Astrocyte (in vitro differentiated cells and primary cell): ENCODE measurements at regions not wholly inside any gene's neighbourhood (a gene's known extent, or its start where the extent isn't known, plus 50 kb on each side); places are given as distances from the start of the nearest gene placed in this dataset.

Experiments
- DNase-seq: peaks from one replicate; pipeline ENCODE4 v3.0.0-alpha.2; 2010; ENCODE audit warnings: low read depth
- FAIRE-seq: peaks from 2 replicates; lab custom pipeline; 2011; peaks lifted over from hg19 to GRCh38; lab: Jason Lieb, UNC
- H2AFZ ChIP-seq: 2 replicates; pipeline ENCODE4 v1.6.0; 2012; ENCODE audit warnings: low read depth, low read length, inconsistent platforms
- H3K27ac ChIP-seq: 2 replicates; pipeline ENCODE4 v1.5.1; 2011; ENCODE audit warnings: low read depth, low read length, inconsistent platforms
- H3K27me3 ChIP-seq: 2 replicates; pipeline ENCODE4 v1.6.0; 2011; ENCODE audit warnings: low read length, inconsistent platforms; ENCODE audit not compliant: insufficient read depth
- H3K36me3 ChIP-seq: 2 replicates; pipeline ENCODE4 v1.5.1; 2011; ENCODE audit warnings: low read length, inconsistent platforms; ENCODE audit not compliant: insufficient read depth
- H3K4me1 ChIP-seq: 2 replicates; pipeline ENCODE4 v1.5.1; 2011; ENCODE audit warnings: low read length, inconsistent platforms; ENCODE audit not compliant: insufficient read depth
- H3K4me2 ChIP-seq: 2 replicates; pipeline ENCODE4 v1.6.0; 2012; ENCODE audit warnings: low read length, inconsistent platforms
- H3K4me3 ChIP-seq: 2 replicates; pipeline ENCODE4 v1.5.1; 2011; ENCODE audit warnings: low read depth, mild to moderate bottlenecking, low read length, inconsistent platforms; ENCODE audit not compliant: insufficient read depth
- H3K79me2 ChIP-seq: 2 replicates; pipeline ENCODE4 v1.6.0; 2012; ENCODE audit warnings: mild to moderate bottlenecking, low read length, inconsistent platforms; ENCODE audit not compliant: insufficient read depth
- H3K9ac ChIP-seq: 2 replicates; pipeline ENCODE4 v1.6.0; 2012; ENCODE audit warnings: mild to moderate bottlenecking, low read length, inconsistent platforms
- H3K9me3 ChIP-seq: 2 replicates; pipeline ENCODE4 v1.5.1; 2012; ENCODE audit warnings: low read depth, mild to moderate bottlenecking, low read length, inconsistent platforms; ENCODE audit not compliant: insufficient read depth
- H4K20me1 ChIP-seq: 2 replicates; pipeline ENCODE4 v1.6.0; 2012; ENCODE audit warnings: low read length, inconsistent platforms; ENCODE audit not compliant: insufficient read depth
- H3K27ac Mint-ChIP-seq: one replicate; pipeline ENCODE4 v1.8.0; 2021; ENCODE audit warnings: mild to moderate bottlenecking, mixed read lengths; ENCODE audit not compliant: unreplicated experiment
- H3K27me3 Mint-ChIP-seq: one replicate; pipeline ENCODE4 v1.8.0; 2021; ENCODE audit warnings: low read depth, mixed read lengths; ENCODE audit not compliant: unreplicated experiment
- H3K36me3 Mint-ChIP-seq: one replicate; pipeline ENCODE4 v1.8.0; 2021; ENCODE audit warnings: low read depth, mixed read lengths; ENCODE audit not compliant: unreplicated experiment
- H3K4me1 Mint-ChIP-seq: one replicate; pipeline ENCODE4 v1.8.0; 2021; ENCODE audit warnings: low read depth, mixed read lengths; ENCODE audit not compliant: unreplicated experiment
- H3K4me3 Mint-ChIP-seq: one replicate; pipeline ENCODE4 v1.8.0; 2021; ENCODE audit warnings: mild to moderate bottlenecking, moderate library complexity, mixed read lengths; ENCODE audit not compliant: unreplicated experiment
- H3K9me3 Mint-ChIP-seq: one replicate; pipeline ENCODE4 v1.8.0; 2021; ENCODE audit warnings: mild to moderate bottlenecking, mixed read lengths; ENCODE audit not compliant: unreplicated experiment
- CTCF ChIP-seq: IDR thresholded peaks from 2 replicates; pipeline ENCODE4 v1.5.1; 2011; ENCODE audit warnings: low read depth, mild to moderate bottlenecking, inconsistent platforms, low read length, moderate library complexity; ENCODE audit not compliant: insufficient read depth
- EZH2 ChIP-seq: IDR thresholded peaks from 2 replicates; pipeline ENCODE4 v1.6.1; 2012; ENCODE audit warnings: mild to moderate bottlenecking, low read length, inconsistent platforms; ENCODE audit not compliant: insufficient read depth

DNA sequence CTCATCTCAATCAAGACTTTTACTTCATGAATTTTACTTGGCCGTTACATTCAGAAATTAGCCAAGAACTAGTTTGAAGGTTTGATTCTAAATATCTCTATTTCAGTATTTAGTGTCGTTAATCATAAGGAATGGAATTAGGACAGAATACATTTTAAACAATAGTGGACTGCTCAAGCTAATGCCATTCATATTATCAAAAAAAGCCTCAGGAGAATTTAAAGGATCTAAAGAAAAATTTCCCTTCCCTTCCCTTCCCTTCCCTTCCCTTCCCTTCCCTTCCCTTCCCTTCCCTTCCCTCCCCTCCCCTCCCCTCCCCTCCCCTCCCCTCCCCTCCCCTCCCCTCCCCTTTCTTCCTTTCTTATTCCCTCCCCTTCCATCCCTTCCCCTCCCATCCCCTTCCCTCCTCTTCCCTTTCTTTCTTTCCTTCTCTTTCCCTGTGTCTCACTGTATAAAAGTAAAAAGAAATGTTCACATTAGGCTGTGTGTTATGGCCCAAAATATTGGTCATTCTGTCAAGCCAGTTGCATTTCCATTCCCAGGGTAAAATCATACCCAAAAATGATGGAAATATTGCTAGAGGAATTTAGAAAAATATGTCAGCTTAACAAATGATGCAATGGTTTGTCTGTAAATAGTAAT lies 717.8 kb downstream of the LUZP2 start:
- Histone ChIP-seq H4K20me1 (no peaks in the 10 kb centered on the region), H3K4me3 (no peak overlapping the region), H3K79me2 (no peaks in the 10 kb centered on the region), H3K9ac (no peak overlapping the region), H3K27ac (no peak overlapping the region), H3K36me3 (no peaks in the 10 kb centered on the region), H2AFZ (no peak overlapping the region), H3K27me3 (no peaks in the 10 kb centered on the region), H3K9me3 (no peaks in the 10 kb centered on the region), H3K4me2 (no peak overlapping the region), H3K4me1 (no peaks in the 10 kb centered on the region)
- no peaks in the 10 kb centered on the region for H3K36me3 Mint-ChIP-seq
- no peaks in the 10 kb centered on the region for H3K9me3 Mint-ChIP-seq
- H3K4me1 Mint-ChIP-seq = no peaks in the 10 kb centered on the region
- TF ChIP-seq CTCF (no peak), EZH2 (no peak)
- no peak overlapping the region for H3K4me3 Mint-ChIP-seq
- DNase-seq (no peak), FAIRE-seq (no peak)
- no peak overlapping the region for H3K27ac Mint-ChIP-seq
- H3K27me3 Mint-ChIP-seq = no peaks in the 10 kb centered on the region

DNA sequence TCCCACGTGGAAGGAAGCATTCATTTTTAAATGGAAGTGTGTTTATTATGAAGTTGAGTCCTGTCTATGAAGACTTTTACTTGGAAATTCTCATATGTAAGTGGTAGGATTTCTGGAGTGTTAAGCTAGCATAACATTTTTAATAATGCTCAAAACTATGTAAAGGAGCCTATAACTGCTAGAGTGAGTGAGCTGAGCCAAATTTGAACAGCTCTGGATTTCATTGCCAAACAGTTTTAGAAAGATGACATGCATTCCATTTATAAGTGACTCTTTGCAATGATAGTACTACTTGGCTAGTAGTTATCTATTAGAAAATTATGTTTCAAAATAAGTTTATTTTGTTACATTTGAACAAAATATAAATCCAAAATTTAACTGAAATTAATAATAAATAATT lies 721.2 kb downstream of the LUZP2 start:
- DNase-seq (no peak), FAIRE-seq (no peak)
- Histone ChIP-seq H3K9me3 (no peaks in the 10 kb centered on the region), H3K27ac (no peak overlapping the region), H3K27me3 (no peaks in the 10 kb centered on the region), H3K4me3 (no peak overlapping the region), H3K4me1 (no peaks in the 10 kb centered on the region), H3K36me3 (no peaks in the 10 kb centered on the region), H2AFZ (no peak overlapping the region), H3K4me2 (no peak overlapping the region), H4K20me1 (no peaks in the 10 kb centered on the region), H3K9ac (no peak overlapping the region), H3K79me2 (no peaks in the 10 kb centered on the region)
- Mint-ChIP-seq H3K27ac (no peak overlapping the region), H3K4me3 (no peak overlapping the region), H3K27me3 (no peaks in the 10 kb centered on the region), H3K9me3 (no peaks in the 10 kb centered on the region), H3K4me1 (no peaks in the 10 kb centered on the region), H3K36me3 (no peaks in the 10 kb centered on the region)
- TF ChIP-seq EZH2 (no peak), CTCF (no peak)

DNA sequence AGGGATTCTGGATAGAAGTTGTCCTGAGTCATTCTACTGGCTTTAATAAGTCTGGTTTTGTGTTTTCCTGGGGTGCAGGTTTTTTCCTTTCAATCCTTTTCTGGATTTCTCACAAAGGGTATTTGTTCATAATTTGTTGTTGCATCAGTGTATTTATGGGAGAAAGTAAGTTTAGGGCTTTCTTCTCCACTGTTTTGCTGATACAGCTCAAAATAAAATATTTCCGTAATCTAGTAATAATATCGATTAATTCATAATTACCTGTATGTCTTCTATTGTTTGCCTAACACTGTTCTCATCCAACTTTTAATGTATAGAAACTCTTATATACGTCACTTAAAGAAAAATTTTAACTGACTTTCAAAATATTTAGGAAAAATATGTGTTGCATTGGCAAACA lies 728.2 kb downstream of the LUZP2 start:
- Mint-ChIP-seq H3K4me3 (no peak overlapping the region), H3K9me3 (no peaks in the 10 kb centered on the region), H3K27me3 (no peaks in the 10 kb centered on the region), H3K27ac (no peak overlapping the region), H3K4me1 (no peaks in the 10 kb centered on the region), H3K36me3 (no peaks in the 10 kb centered on the region)
- Histone ChIP-seq H4K20me1 (no peaks in the 10 kb centered on the region), H3K9ac (no peak overlapping the region), H3K4me3 (no peak overlapping the region), H3K4me2 (no peak overlapping the region), H3K27ac (no peak overlapping the region), H3K27me3 (no peaks in the 10 kb centered on the region), H3K36me3 (no peaks in the 10 kb centered on the region), H3K4me1 (no peaks in the 10 kb centered on the region), H2AFZ (no peak overlapping the region), H3K9me3 (no peaks in the 10 kb centered on the region), H3K79me2 (no peaks in the 10 kb centered on the region)
- TF ChIP-seq CTCF (no peak), EZH2 (no peak)
- DNase-seq (no peak), FAIRE-seq (no peak)
